ENCODE measurements at regions not wholly inside any gene's neighbourhood (a gene's known extent, or its start where the extent isn't known, plus 50 kb on each side); places are given as distances from the start of the nearest gene placed in this dataset.

DNA sequence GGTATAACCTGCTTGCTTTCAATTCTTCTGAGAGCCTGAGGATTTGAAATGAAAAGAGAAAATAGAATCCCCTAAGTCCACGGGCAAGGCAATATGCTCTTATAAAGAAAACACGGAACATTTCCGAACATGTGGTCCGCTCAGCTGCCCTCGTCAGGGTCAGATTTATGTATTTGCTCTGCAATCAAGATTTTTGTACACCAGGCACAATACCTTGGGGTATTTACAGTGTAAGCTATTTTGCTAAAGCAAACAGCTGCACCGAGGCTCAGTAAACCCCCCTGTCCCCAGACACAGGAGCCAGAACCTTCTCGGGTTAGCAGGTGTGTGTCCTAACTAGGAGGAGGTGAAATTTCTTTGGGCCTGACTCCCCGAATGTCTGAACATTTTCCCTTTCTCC is 155.8 kb upstream of the LRIG1 start:
- Mint-ChIP-seq H3K4me1 (ENCODE audit: low read depth) (no peaks in the 10 kb centered on the region), H3K4me3 (no peak overlapping the region), H3K36me3 (ENCODE audit: low read depth) (no peaks in the 10 kb centered on the region), H3K27ac (no peak overlapping the region), H3K27me3 (peaks cover 2% of the 10 kb centered on the region), H3K9me3 (no peaks in the 10 kb centered on the region)
- ChIA-PET POLR2A (no interaction called here), CTCF (interaction anchor here (0.6 kb wide), 1 partner anchor 771 kb away, joined by 4 read pairs; no protein-coding TSS in a partner anchor)
- intact Hi-C loops (cut with micrococcal nuclease): no loop called here
- DNase-seq: no peak
- TF ChIP-seq, protein P1, sequence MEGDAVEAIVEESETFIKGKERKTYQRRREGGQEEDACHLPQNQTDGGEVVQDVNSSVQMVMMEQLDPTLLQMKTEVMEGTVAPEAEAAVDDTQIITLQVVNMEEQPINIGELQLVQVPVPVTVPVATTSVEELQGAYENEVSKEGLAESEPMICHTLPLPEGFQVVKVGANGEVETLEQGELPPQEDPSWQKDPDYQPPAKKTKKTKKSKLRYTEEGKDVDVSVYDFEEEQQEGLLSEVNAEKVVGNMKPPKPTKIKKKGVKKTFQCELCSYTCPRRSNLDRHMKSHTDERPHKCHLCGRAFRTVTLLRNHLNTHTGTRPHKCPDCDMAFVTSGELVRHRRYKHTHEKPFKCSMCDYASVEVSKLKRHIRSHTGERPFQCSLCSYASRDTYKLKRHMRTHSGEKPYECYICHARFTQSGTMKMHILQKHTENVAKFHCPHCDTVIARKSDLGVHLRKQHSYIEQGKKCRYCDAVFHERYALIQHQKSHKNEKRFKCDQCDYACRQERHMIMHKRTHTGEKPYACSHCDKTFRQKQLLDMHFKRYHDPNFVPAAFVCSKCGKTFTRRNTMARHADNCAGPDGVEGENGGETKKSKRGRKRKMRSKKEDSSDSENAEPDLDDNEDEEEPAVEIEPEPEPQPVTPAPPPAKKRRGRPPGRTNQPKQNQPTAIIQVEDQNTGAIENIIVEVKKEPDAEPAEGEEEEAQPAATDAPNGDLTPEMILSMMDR (IDR thresholded peaks at IDR 0.05): no peak
- no peak for ATAC-seq

GRCh38 chr3:66659056-66659455 is 158.2 kb upstream of the LRIG1 start:
- no peak overlapping the region for H3K27ac Mint-ChIP-seq
- no peak for ATAC-seq

GRCh38 chr3:66661628-66662027 is 160.8 kb upstream of the LRIG1 start:
- no peak overlapping the region for H3K4me3 Mint-ChIP-seq

More at GRCh38 chr3:66659056-66659455, 158.2 kb upstream of the LRIG1 start:
- ChIA-PET POLR2A (no interaction called here), CTCF (no interaction called here)
- no peaks in the 10 kb centered on the region for H3K36me3 Mint-ChIP-seq (ENCODE audit: low read depth)
- no peak for DNase-seq
- peaks cover 2% of the 10 kb centered on the region for H3K27me3 Mint-ChIP-seq
- intact Hi-C loops (cut with micrococcal nuclease): no loop called here
- no peaks in the 10 kb centered on the region for H3K4me1 Mint-ChIP-seq (ENCODE audit: low read depth)
- TF ChIP-seq, protein P1 (IDR thresholded peaks at IDR 0.05): no peak
- no peak overlapping the region for H3K4me3 Mint-ChIP-seq
- no peaks in the 10 kb centered on the region for H3K9me3 Mint-ChIP-seq

DNA sequence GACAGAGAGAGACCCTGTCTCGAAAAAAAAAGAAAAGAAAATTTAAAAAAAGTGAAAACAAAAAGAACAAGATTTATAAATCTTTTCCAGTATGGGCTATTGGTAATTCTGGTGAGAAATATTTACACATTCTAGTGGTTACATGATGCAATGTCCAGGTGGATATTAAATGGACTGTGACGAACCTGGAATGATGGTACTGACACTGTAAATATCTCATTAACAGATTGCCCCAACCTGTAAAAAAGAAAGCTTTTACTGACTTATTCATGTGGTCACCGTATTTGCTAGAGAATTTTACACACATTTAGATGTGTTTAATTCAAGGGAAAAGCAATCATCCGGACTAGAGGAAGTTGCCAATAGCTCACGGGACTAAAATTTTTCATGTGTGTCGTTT is 162.1 kb upstream of the LRIG1 start:
- Mint-ChIP-seq H3K9me3 (no peaks in the 10 kb centered on the region), H3K27me3 (peaks cover 2% of the 10 kb centered on the region), H3K36me3 (ENCODE audit: low read depth) (no peaks in the 10 kb centered on the region), H3K4me3 (no peak overlapping the region), H3K27ac (no peak overlapping the region), H3K4me1 (ENCODE audit: low read depth) (no peaks in the 10 kb centered on the region)
- DNase-seq (no peak), ATAC-seq (no peak)
- ChIA-PET CTCF (no interaction called here), POLR2A (interaction anchor here (0.6 kb wide), 1 partner anchor 235 kb away, joined by 3 read pairs; no protein-coding TSS in a partner anchor)
- intact Hi-C loops (cut with micrococcal nuclease): no loop called here
- TF ChIP-seq, protein P1 (IDR thresholded peaks at IDR 0.05): no peak

More at GRCh38 chr3:66661628-66662027, 160.8 kb upstream of the LRIG1 start:
- ChIA-PET CTCF (no interaction called here), POLR2A (no interaction called here)
- Mint-ChIP-seq H3K9me3 (no peaks in the 10 kb centered on the region), H3K27ac (no peak overlapping the region), H3K4me1 (ENCODE audit: low read depth) (no peaks in the 10 kb centered on the region), H3K36me3 (ENCODE audit: low read depth) (no peaks in the 10 kb centered on the region), H3K27me3 (peaks cover 2% of the 10 kb centered on the region)
- no peak for DNase-seq
- TF ChIP-seq, protein P1 (IDR thresholded peaks at IDR 0.05): no peak
- intact Hi-C loops (cut with micrococcal nuclease): no loop called here
- ATAC-seq: no peak

DNA sequence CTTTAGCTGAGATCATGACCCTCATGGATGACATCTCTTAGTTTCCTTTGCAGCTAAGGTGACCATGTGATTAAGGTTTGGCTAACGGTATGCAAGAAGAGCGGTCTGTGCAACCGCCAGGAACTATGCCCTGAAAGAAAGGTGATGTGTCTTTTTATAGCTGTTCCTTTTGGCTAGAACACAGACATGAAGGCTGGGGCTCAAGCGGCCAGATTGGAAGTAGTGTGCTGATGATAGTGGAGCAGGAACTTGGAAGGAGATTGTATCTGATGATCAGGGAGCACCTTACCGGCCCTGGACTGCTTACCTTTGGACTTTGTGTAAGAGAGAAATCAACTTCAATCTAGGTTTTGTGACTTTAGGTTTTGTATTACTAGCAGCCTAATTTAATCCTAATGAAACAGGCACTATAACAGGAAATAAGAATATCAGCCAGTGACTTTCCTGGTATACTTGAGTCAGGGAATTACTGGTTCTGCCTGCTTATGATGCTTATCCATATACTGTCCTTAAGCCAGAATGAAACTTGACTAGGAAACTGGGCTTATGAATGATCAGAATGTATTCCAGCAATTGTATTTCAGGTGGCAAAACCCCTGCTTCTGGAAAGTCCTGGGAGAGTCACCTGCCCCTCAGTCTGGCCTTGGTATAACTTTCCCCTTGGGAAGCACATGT is 164.3 kb upstream of the LRIG1 start:
- intact Hi-C loops (cut with micrococcal nuclease): no loop called here

More for the DNA sequence above, 164.3 kb upstream of the LRIG1 start:
- Mint-ChIP-seq H3K9me3 (no peaks in the 10 kb centered on the region), H3K27me3 (peaks cover 2% of the 10 kb centered on the region), H3K4me1 (ENCODE audit: low read depth) (no peaks in the 10 kb centered on the region), H3K36me3 (ENCODE audit: low read depth) (no peaks in the 10 kb centered on the region), H3K4me3 (no peak overlapping the region), H3K27ac (no peak overlapping the region)
- TF ChIP-seq, protein P1 (IDR thresholded peaks at IDR 0.05): no peak
- DNase-seq (no peak), ATAC-seq (no peak)
- POLR2A ChIA-PET: no interaction called here
- CTCF ChIA-PET: no interaction called here

Data from activated CD8-positive, alpha-beta T cell treated with anti-CD3 and anti-CD28 coated beads for 36 hours (primary cell).